PC-3 (cell line): ENCODE measurements at regions not wholly inside any gene's neighbourhood (a gene's known extent, or its start where the extent isn't known, plus 50 kb on each side); places are given as distances from the start of the nearest gene placed in this dataset.

ENCODE experiments used
- EZH2 ChIP-seq: fragments of 300-600 bp; sonication (generic); IDR thresholded peaks from one replicate; pipeline ENCODE4 v1.6.1; 2017; ENCODE audit warnings: antibody characterized with exemption, mild to moderate bottlenecking, low read length; ENCODE audit not compliant: unreplicated experiment
- EZH2phosphoT487 ChIP-seq: fragments of 300-600 bp; sonication (generic); IDR thresholded peaks from 2 replicates; pipeline ENCODE4 v1.6.1; 2018; ENCODE audit warnings: mild to moderate bottlenecking, antibody characterized with exemption, low read length, borderline replicate concordance
- TF ChIP-seq, protein P1 (sequence below): fragments of 300-600 bp; sonication (generic); conservative IDR thresholded peaks from 2 replicates; pipeline ENCODE4 v1.5.1; 2017; ENCODE audit warnings: antibody characterized with exemption, low read depth, mild to moderate bottlenecking, low read length

DNA sequence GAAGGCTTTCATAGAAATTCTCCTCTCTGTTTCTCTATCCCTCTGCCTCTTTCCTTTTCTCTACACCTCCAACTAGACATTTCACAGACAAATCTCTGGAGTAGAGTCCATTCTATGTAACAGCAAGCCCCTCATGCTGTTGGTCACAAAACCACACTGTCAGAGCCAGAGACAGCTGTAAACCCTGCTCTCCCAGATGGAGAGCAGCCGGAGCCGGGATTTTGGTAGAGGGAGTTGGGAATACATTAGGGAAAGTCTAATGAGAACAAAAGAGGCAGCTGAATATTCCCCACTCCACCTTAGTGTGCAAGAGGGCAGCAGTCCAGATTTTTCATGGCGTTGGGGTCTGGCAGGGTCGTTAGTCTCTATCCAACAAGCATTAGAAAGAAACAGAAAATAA is 68.3 kb upstream of the EDN1 start:
- TF ChIP-seq, protein P1, sequence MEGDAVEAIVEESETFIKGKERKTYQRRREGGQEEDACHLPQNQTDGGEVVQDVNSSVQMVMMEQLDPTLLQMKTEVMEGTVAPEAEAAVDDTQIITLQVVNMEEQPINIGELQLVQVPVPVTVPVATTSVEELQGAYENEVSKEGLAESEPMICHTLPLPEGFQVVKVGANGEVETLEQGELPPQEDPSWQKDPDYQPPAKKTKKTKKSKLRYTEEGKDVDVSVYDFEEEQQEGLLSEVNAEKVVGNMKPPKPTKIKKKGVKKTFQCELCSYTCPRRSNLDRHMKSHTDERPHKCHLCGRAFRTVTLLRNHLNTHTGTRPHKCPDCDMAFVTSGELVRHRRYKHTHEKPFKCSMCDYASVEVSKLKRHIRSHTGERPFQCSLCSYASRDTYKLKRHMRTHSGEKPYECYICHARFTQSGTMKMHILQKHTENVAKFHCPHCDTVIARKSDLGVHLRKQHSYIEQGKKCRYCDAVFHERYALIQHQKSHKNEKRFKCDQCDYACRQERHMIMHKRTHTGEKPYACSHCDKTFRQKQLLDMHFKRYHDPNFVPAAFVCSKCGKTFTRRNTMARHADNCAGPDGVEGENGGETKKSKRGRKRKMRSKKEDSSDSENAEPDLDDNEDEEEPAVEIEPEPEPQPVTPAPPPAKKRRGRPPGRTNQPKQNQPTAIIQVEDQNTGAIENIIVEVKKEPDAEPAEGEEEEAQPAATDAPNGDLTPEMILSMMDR = no peak
- TF ChIP-seq EZH2 (no peak), EZH2phosphoT487 (no peak)
